D721Med (cell line): ENCODE measurements at regions not wholly inside any gene's neighbourhood (a gene's known extent, or its start where the extent isn't known, plus 50 kb on each side); places are given as distances from the start of the nearest gene placed in this dataset.

Experiments
- DNase-seq: peaks from one replicate; pipeline ENCODE4 v3.0.0; 2011; ENCODE audit warnings: low spot score; ENCODE audit not compliant: insufficient read length
- FAIRE-seq: peaks from 2 replicates; lab custom pipeline; 2011; peaks lifted over from hg19 to GRCh38; lab: Jason Lieb, UNC
- CTCF ChIP-seq: IDR thresholded peaks from 2 replicates; pipeline ENCODE4 v1.5.1; 2012; ENCODE audit warnings: mild to moderate bottlenecking, control low read depth; ENCODE audit not compliant: insufficient read depth; ENCODE audit errors: missing control alignments

GRCh38 chr11:32030875-32031503, 59.9 kb upstream of the RCN1 start:
- DNase-seq (no peak), FAIRE-seq (no peak)
- no peak for TF ChIP-seq CTCF

- no peak for DNase-seq
- no peak for FAIRE-seq
- no peak for TF ChIP-seq CTCF
Measured at GRCh38 chr11:32029721-32030120, 61.2 kb upstream of the RCN1 start.

- DNase-seq (no peak), FAIRE-seq (no peak)
- TF ChIP-seq CTCF = no peak
Measured at GRCh38 chr11:32028201-32028600, 62.7 kb upstream of the RCN1 start.

GRCh38 chr11:32026766-32027165, 64.1 kb upstream of the RCN1 start:
- FAIRE-seq = no peak

GRCh38 chr11:32024948-32025347, 65.9 kb upstream of the RCN1 start:
- no peak for TF ChIP-seq CTCF
- DNase-seq (no peak), FAIRE-seq (no peak)

More at GRCh38 chr11:32026766-32027165, 64.1 kb upstream of the RCN1 start:
- no peak for TF ChIP-seq CTCF
- no peak for DNase-seq

- FAIRE-seq = no peak
- TF ChIP-seq CTCF = no peak
- DNase-seq = no peak
Measured at GRCh38 chr11:32023370-32024305, 67.2 kb upstream of the RCN1 start.

- TF ChIP-seq CTCF = no peak
- no peak for DNase-seq
- FAIRE-seq = no peak
Measured at GRCh38 chr11:32018672-32019071, 72.2 kb upstream of the RCN1 start.
